Spinal cord (tissue), 9 donors: ENCODE measurements at regions not wholly inside any gene's neighbourhood (a gene's known extent, or its start where the extent isn't known, plus 50 kb on each side); places are given as distances from the start of the nearest gene placed in this dataset.
"Not testable (repeated sequence)": the region's sequence is repeated elsewhere in the genome, so short reads cannot be mapped to it uniquely, and the experiment has no call there.

Source experiments
- DNase-seq, 6 donors: peaks; one replicate each; pipeline versions ENCODE4 v3.0.0 to v3.0.0-alpha.2; 2013 to 2015; ENCODE audit warnings: low spot score in 6 of 6, low read depth in 4 of 6
- H3K27ac ChIP-seq: one replicate; pipeline ENCODE4 v1.5.1; 2013; ENCODE audit warnings: low read depth, low read length, control low read depth
- H3K27me3 ChIP-seq: one replicate; pipeline ENCODE4 v1.6.1; 2013; ENCODE audit warnings: low read length; ENCODE audit not compliant: control insufficient read depth, insufficient read depth
- H3K36me3 ChIP-seq: one replicate; pipeline ENCODE4 v1.6.1; 2013; ENCODE audit warnings: low read length; ENCODE audit not compliant: control insufficient read depth, insufficient read depth
- H3K4me1 ChIP-seq: one replicate; pipeline ENCODE4 v1.6.1; 2013; ENCODE audit warnings: low read length; ENCODE audit not compliant: control insufficient read depth, insufficient read depth
- H3K4me3 ChIP-seq: one replicate; pipeline ENCODE4 v1.5.1; 2013; ENCODE audit warnings: low read depth, low read length, control low read depth
- H3K9me3 ChIP-seq: one replicate; pipeline ENCODE4 v1.6.1; 2013; ENCODE audit warnings: low read length; ENCODE audit not compliant: control insufficient read depth, insufficient read depth
- WGBS: methylation state at CpG from one replicate; pipeline ENCODE4 v1.1.5; 2013; ENCODE audit warnings: missing lambda C conversion rate; ENCODE audit not compliant: insufficient coverage; 5-methylcytosine and 5-hydroxymethylcytosine counted together
- donor health status: healthy.

DNA sequence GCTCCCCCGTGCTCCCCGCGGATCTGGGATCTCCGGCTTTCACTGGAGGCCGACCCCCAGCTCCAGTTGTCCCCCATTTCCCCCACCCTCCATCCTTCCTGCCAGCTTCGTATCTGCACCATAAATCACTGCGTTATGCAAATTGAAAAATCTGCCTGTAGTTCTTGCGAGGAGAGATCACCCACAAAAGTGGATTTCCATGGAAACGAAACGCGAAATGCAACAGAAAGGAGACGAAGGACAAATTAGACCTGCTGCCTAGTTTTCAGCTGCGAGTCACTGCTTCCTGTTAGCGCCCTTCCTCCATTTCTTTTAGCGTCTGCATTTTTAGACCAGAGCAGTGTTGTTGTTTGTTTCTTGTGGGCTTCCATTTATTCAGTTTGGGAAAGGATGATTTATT lies 127.1 kb upstream of the ATP10A start:
- Histone ChIP-seq H3K27ac (no peak overlapping the region), H3K4me1 (peaks cover 5% of the 10 kb centered on the region), H3K9me3 (no peaks in the 10 kb centered on the region), H3K36me3 (no peaks in the 10 kb centered on the region), H3K4me3 (no peak overlapping the region), H3K27me3 (no peaks in the 10 kb centered on the region)
- 60% methylated on average over 15 of the region's 15 CpGs for WGBS
- peak in 2 of 6 donors; percentile 81 to 84 for DNase-seq

DNA sequence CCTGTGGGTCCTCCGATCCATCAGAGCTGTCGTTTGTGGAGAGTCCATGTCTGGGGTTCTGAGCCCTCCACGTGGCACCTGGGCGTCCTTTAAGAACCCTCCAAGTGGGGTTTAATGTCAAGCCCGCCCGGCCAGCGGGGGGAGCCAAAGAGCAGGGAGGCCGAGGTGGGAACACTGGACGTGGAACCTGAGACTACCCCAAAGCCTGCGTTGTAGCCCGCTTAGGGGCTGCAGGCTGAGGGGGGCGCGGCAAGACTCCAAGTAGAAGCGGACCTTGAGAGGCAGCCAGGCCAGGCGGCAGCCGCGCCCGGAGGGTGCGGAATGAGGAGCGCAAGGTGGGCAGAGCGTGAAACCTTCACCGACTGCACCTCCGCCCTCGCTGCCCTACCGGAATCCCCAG lies 126.2 kb upstream of the ATP10A start:
- no peak for DNase-seq
- no peaks in the 10 kb centered on the region for H3K9me3 ChIP-seq
- H3K27ac ChIP-seq, result no peak overlapping the region
- H3K4me3 ChIP-seq, result no peak overlapping the region
- no peaks in the 10 kb centered on the region for H3K36me3 ChIP-seq
- no peaks in the 10 kb centered on the region for H3K27me3 ChIP-seq
- peaks cover 5% of the 10 kb centered on the region for H3K4me1 ChIP-seq
- WGBS, result 90% methylated on average over 25 of the region's 25 CpGs

GRCh38 chr15:25988716-25989115 lies 125.6 kb upstream of the ATP10A start:
- not testable (repeated sequence) for H3K9me3 ChIP-seq, H3K4me1 ChIP-seq, H3K4me3 ChIP-seq, H3K36me3 ChIP-seq, H3K27ac ChIP-seq, DNase-seq, H3K27me3 ChIP-seq
- WGBS, result 95% methylated on average over 2 of the region's 9 CpGs

GRCh38 chr15:25987638-25988037 lies 124.5 kb upstream of the ATP10A start:
- Histone ChIP-seq H3K4me3 (no peak overlapping the region), H3K27ac (no peak overlapping the region), H3K4me1 (peaks cover 5% of the 10 kb centered on the region), H3K9me3 (no peaks in the 10 kb centered on the region), H3K27me3 (no peaks in the 10 kb centered on the region), H3K36me3 (no peaks in the 10 kb centered on the region)
- no peak for DNase-seq
- 57% methylated on average over 4 of the region's 4 CpGs for WGBS

DNA sequence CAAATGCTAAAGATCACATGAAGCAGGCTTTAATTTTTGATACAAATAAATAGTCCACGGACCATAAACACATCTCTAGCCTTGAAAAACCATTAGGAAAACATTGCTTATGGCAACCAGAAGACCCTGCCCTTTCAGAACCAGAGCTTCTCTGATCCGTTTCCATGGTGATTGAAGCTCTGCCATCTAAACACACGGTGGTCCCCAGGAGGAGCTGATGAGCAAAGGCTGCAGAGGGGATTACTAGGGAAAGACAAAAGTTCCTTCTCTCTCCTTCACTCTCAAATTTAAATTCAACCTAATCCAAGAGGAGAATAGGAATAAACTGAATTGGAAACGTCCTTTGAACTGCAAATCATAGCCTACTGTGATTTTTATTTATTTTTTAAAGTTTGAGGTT lies 122.0 kb upstream of the ATP10A start:
- no peaks in the 10 kb centered on the region for H3K36me3 ChIP-seq
- H3K27ac ChIP-seq, result no peak overlapping the region
- no peaks in the 10 kb centered on the region for H3K9me3 ChIP-seq
- H3K4me3 ChIP-seq, result no peak overlapping the region
- H3K4me1 ChIP-seq, result peaks cover 5% of the 10 kb centered on the region
- no peaks in the 10 kb centered on the region for H3K27me3 ChIP-seq
- 0% methylated on average over 1 of the region's 4 CpGs for WGBS
- DNase-seq, result peak in 3 of 6 donors; percentile 59 to 93 (median 87)

DNA sequence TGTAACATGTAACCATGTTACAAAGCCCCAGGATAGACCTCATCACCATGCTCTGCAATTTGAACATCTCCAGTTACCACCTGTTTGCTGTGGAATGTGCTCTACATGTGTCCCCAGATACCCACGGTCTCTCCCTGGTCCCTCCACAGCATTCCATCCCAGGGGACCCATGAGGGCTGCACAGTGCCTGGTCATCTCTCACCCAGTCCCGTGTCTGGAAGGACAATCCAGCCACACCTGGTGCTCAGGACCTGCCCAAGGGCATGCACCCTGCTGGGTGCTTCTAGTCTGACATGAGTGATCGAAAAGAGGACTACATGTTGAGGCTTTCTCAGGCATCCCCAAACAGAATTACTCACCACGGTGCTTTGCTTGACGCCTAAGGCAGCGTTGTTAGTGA lies 119.6 kb upstream of the ATP10A start:
- H3K27me3 ChIP-seq, result no peaks in the 10 kb centered on the region
- no peaks in the 10 kb centered on the region for H3K9me3 ChIP-seq
- 89% methylated on average over 3 of the region's 6 CpGs for WGBS
- no peak overlapping the region for H3K27ac ChIP-seq
- no peak for DNase-seq
- H3K4me3 ChIP-seq, result no peak overlapping the region
- no peaks in the 10 kb centered on the region for H3K36me3 ChIP-seq
- H3K4me1 ChIP-seq, result peaks cover 5% of the 10 kb centered on the region

- Histone ChIP-seq H3K36me3 (no peaks in the 10 kb centered on the region), H3K27me3 (no peaks in the 10 kb centered on the region), H3K4me3 (no peak overlapping the region), H3K4me1 (peaks cover 5% of the 10 kb centered on the region), H3K27ac (no peak overlapping the region), H3K9me3 (no peaks in the 10 kb centered on the region)
- DNase-seq, result no peak
- 80% methylated on average over 1 of the region's 3 CpGs for WGBS
Measured at GRCh38 chr15:25981114-25981513, 118.0 kb upstream of the ATP10A start.

DNA sequence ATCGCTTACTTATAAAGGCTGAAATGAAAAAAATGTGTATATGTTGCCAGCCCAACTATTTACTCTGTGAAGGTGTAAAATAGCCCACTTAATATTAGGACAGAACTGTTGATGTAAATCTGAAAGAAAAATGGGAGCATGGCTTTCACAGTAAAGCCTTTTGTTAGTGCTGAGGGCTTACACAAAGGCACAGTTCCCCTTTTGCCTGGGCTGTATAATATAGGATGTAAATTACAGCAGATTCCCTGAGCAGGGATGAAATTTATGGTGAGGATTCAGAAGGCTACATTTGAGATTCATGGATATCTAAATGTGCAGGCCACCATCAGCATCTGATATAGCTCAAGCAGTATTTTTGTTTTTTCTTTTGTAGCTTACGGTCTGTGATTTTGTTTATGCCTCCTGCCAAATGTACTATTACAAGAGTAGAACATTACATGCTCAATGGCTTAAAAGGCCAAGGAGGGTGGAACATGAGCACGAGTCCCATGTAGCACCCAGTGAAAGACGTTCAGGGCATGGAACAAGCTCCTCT lies 109.1 kb upstream of the ATP10A start:
- H3K4me3 ChIP-seq, result no peak overlapping the region
- DNase-seq, result peak in 1 of 6 donors; percentile 73
- peaks cover 9% of the 10 kb centered on the region for H3K4me1 ChIP-seq
- H3K27me3 ChIP-seq, result no peaks in the 10 kb centered on the region
- H3K36me3 ChIP-seq, result no peaks in the 10 kb centered on the region
- no peaks in the 10 kb centered on the region for H3K9me3 ChIP-seq
- WGBS, result 13% methylated on average over 2 of the region's 4 CpGs
- H3K27ac ChIP-seq, result no peak overlapping the region

- no CpG with 5 or more reads among the region's 6 CpGs for WGBS
Measured at GRCh38 chr15:25971053-25971452, 107.9 kb upstream of the ATP10A start.

GRCh38 chr15:25969886-25970285 lies 106.8 kb upstream of the ATP10A start:
- no CpG with 5 or more reads among the region's 4 CpGs for WGBS
- H3K27ac ChIP-seq, result no peak overlapping the region
- DNase-seq, result no peak

More at GRCh38 chr15:25971053-25971452, 107.9 kb upstream of the ATP10A start:
- Histone ChIP-seq H3K36me3 (no peaks in the 10 kb centered on the region), H3K27me3 (no peaks in the 10 kb centered on the region), H3K4me1 (peaks cover 9% of the 10 kb centered on the region), H3K4me3 (no peak overlapping the region), H3K27ac (no peak overlapping the region), H3K9me3 (no peaks in the 10 kb centered on the region)
- no peak for DNase-seq

More at GRCh38 chr15:25969886-25970285, 106.8 kb upstream of the ATP10A start:
- Histone ChIP-seq H3K27me3 (no peaks in the 10 kb centered on the region), H3K36me3 (no peaks in the 10 kb centered on the region), H3K4me1 (peaks cover 9% of the 10 kb centered on the region), H3K4me3 (no peak overlapping the region), H3K9me3 (no peaks in the 10 kb centered on the region)
